ENCODE measurements at regions not wholly inside any gene's neighbourhood (a gene's known extent, or its start where the extent isn't known, plus 50 kb on each side); places are given as distances from the start of the nearest gene placed in this dataset.

GRCh38 chr18:55088000-55088401 lies 128.7 kb upstream of the CCDC68 start:
- TF ChIP-seq, protein P1, sequence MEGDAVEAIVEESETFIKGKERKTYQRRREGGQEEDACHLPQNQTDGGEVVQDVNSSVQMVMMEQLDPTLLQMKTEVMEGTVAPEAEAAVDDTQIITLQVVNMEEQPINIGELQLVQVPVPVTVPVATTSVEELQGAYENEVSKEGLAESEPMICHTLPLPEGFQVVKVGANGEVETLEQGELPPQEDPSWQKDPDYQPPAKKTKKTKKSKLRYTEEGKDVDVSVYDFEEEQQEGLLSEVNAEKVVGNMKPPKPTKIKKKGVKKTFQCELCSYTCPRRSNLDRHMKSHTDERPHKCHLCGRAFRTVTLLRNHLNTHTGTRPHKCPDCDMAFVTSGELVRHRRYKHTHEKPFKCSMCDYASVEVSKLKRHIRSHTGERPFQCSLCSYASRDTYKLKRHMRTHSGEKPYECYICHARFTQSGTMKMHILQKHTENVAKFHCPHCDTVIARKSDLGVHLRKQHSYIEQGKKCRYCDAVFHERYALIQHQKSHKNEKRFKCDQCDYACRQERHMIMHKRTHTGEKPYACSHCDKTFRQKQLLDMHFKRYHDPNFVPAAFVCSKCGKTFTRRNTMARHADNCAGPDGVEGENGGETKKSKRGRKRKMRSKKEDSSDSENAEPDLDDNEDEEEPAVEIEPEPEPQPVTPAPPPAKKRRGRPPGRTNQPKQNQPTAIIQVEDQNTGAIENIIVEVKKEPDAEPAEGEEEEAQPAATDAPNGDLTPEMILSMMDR (IDR thresholded peaks at IDR 0.05) = no peak
- TF ChIP-seq POLR2A (IDR thresholded peaks at IDR 0.05) = no peak

Data from Peyer's patch (tissue), 4 donors.